KBM-7 (cell line): ENCODE measurements at regions not wholly inside any gene's neighbourhood (a gene's known extent, or its start where the extent isn't known, plus 50 kb on each side); places are given as distances from the start of the nearest gene placed in this dataset.

Experiments
- DNase-seq: peaks from one replicate; pipeline ENCODE4 v3.0.0-alpha.2; 2015
- in situ Hi-C: fragments of 300-500 bp; cut with MboI; formaldehyde crosslinking; loops from 2 replicates; pipeline ENCODE4 v1.14.3; 2020; ENCODE audit warnings: low sequenced_read_pairs, low pct_unique_long_range_greater_than_20kb, mixed read lengths

- DNase-seq: peak; percentile 5
- in situ Hi-C loops: no loop called here
Observed at GRCh38 chr4:170336238-170336775, 246.6 kb upstream of the AADAT start.

GRCh38 chr4:170325599-170325998 lies 235.8 kb upstream of the AADAT start:
- in situ Hi-C loops: no loop called here
- peak; percentile 13 for DNase-seq

GRCh38 chr4:170323623-170324022 lies 233.9 kb upstream of the AADAT start:
- in situ Hi-C loops: no loop called here

GRCh38 chr4:170307182-170307581 lies 217.4 kb upstream of the AADAT start:
- in situ Hi-C loops: no loop called here
- DNase-seq: peak; percentile 9

More at GRCh38 chr4:170323623-170324022, 233.9 kb upstream of the AADAT start:
- DNase-seq: no peak

- in situ Hi-C loops: no loop called here
Observed at GRCh38 chr4:170306208-170306607, 216.5 kb upstream of the AADAT start.

GRCh38 chr4:170305627-170306026 lies 215.9 kb upstream of the AADAT start:
- in situ Hi-C loops: no loop called here

More at GRCh38 chr4:170306208-170306607, 216.5 kb upstream of the AADAT start:
- no peak for DNase-seq

GRCh38 chr4:170281027-170281426 lies 191.3 kb upstream of the AADAT start:
- in situ Hi-C loops: no loop called here
- no peak for DNase-seq

More at GRCh38 chr4:170305627-170306026, 215.9 kb upstream of the AADAT start:
- no peak for DNase-seq

GRCh38 chr4:170278460-170278859 lies 188.7 kb upstream of the AADAT start:
- in situ Hi-C loops: no loop called here
- no peak for DNase-seq

- in situ Hi-C loops: no loop called here
- DNase-seq: no peak
Observed at GRCh38 chr4:170274616-170275015, 184.9 kb upstream of the AADAT start.

- DNase-seq: no peak
- in situ Hi-C loops: no loop called here
Observed at GRCh38 chr4:170272959-170273358, 183.2 kb upstream of the AADAT start.

GRCh38 chr4:170271723-170272122 lies 182.0 kb upstream of the AADAT start:
- in situ Hi-C loops: no loop called here
- DNase-seq: no peak

GRCh38 chr4:170270628-170271027 lies 180.9 kb upstream of the AADAT start:
- no peak for DNase-seq
- in situ Hi-C loops: no loop called here

GRCh38 chr4:170269950-170270349 lies 180.2 kb upstream of the AADAT start:
- DNase-seq: no peak

GRCh38 chr4:170259631-170260153 lies 169.9 kb upstream of the AADAT start:
- peak; percentile 98 for DNase-seq
- in situ Hi-C loops: no loop called here

More at GRCh38 chr4:170269950-170270349, 180.2 kb upstream of the AADAT start:
- in situ Hi-C loops: no loop called here

GRCh38 chr4:170256807-170257206 lies 167.1 kb upstream of the AADAT start:
- DNase-seq: peak; percentile 35
- in situ Hi-C loops: no loop called here

- DNase-seq: no peak
- in situ Hi-C loops: no loop called here
Observed at GRCh38 chr4:170248576-170248975, 158.8 kb upstream of the AADAT start.

GRCh38 chr4:170248029-170248428 lies 158.3 kb upstream of the AADAT start:
- in situ Hi-C loops: no loop called here
- DNase-seq: no peak

GRCh38 chr4:170247596-170247995 lies 157.8 kb upstream of the AADAT start:
- no peak for DNase-seq
- in situ Hi-C loops: no loop called here

GRCh38 chr4:170243662-170244288 lies 154.0 kb upstream of the AADAT start:
- DNase-seq: peak; percentile 69
- in situ Hi-C loops: no loop called here

GRCh38 chr4:170242471-170242870 lies 152.7 kb upstream of the AADAT start:
- in situ Hi-C loops: no loop called here
- no peak for DNase-seq

GRCh38 chr4:170234800-170235199 lies 145.0 kb upstream of the AADAT start:
- in situ Hi-C loops: no loop called here
- peak; percentile 54 for DNase-seq
